NCI-H1417 treated with DMSO at 0.1 percent for 48 hours (cell line): ENCODE measurements at regions not wholly inside any gene's neighbourhood (a gene's known extent, or its start where the extent isn't known, plus 50 kb on each side); places are given as distances from the start of the nearest gene placed in this dataset.

ENCODE experiments used
- DNase-seq: peaks from one replicate; lab custom pipeline; 2025; lab: John Stamatoyannopoulos, UW

- DNase-seq, result no peak
Measured at GRCh38 chr14:65936342-65936975, 523.9 kb downstream of the FUT8 start.

- DNase-seq, result no peak
Measured at GRCh38 chr14:65937079-65937959, 524.8 kb downstream of the FUT8 start.

- no peak for DNase-seq
Measured at GRCh38 chr14:65937960-65938316, 525.4 kb downstream of the FUT8 start.

- no peak for DNase-seq
Measured at GRCh38 chr14:65938738-65939137, 526.2 kb downstream of the FUT8 start.

GRCh38 chr14:65939184-65939583 is 526.7 kb downstream of the FUT8 start:
- DNase-seq, result no peak

- DNase-seq, result no peak
Measured at GRCh38 chr14:65940056-65940735, 527.7 kb downstream of the FUT8 start.

GRCh38 chr14:65941091-65941490 is 528.6 kb downstream of the FUT8 start:
- no peak for DNase-seq

GRCh38 chr14:65943150-65943549 is 530.6 kb downstream of the FUT8 start:
- no peak for DNase-seq

- DNase-seq, result no peak
Measured at GRCh38 chr14:65943916-65944410, 531.4 kb downstream of the FUT8 start.

- DNase-seq, result no peak
Measured at GRCh38 chr14:65945327-65945726, 532.8 kb downstream of the FUT8 start.

GRCh38 chr14:65946494-65946893 is 534.0 kb downstream of the FUT8 start:
- no peak for DNase-seq

GRCh38 chr14:65948302-65948701 is 535.8 kb downstream of the FUT8 start:
- no peak for DNase-seq

GRCh38 chr14:65949711-65950516 is 536.3 kb upstream of the CCDC196 start:
- DNase-seq, result no peak

- DNase-seq, result no peak
Measured at GRCh38 chr14:65954942-65955341, 531.2 kb upstream of the CCDC196 start.

- DNase-seq, result no peak
Measured at GRCh38 chr14:65957631-65958205, 528.5 kb upstream of the CCDC196 start.

- no peak for DNase-seq
Measured at GRCh38 chr14:65958664-65959562, 527.3 kb upstream of the CCDC196 start.

- DNase-seq, result no peak
Measured at GRCh38 chr14:65959563-65960024, 526.6 kb upstream of the CCDC196 start.

- DNase-seq, result no peak
Measured at GRCh38 chr14:65961004-65961403, 525.2 kb upstream of the CCDC196 start.

GRCh38 chr14:65962952-65963351 is 523.2 kb upstream of the CCDC196 start:
- DNase-seq, result no peak

GRCh38 chr14:65964366-65964765 is 521.8 kb upstream of the CCDC196 start:
- no peak for DNase-seq
